GM23248 (cell line): ENCODE measurements at regions not wholly inside any gene's neighbourhood (a gene's known extent, or its start where the extent isn't known, plus 50 kb on each side); places are given as distances from the start of the nearest gene placed in this dataset.

Source experiments
- DNase-seq: peaks from one replicate; pipeline ENCODE4 v3.0.0-alpha.2; 2015
- H2AFZ ChIP-seq: fragments of 200-600 bp; sonication (generic); 2 replicates; pipeline ENCODE4 v1.6.1; 2016; ENCODE audit warnings: antibody characterized with exemption
- H3F3A ChIP-seq: fragments of 200-600 bp; sonication (generic); 2 replicates; pipeline ENCODE4 v1.6.1; 2016; ENCODE audit warnings: mild to moderate bottlenecking, antibody characterized with exemption, mixed run types; ENCODE audit not compliant: insufficient read depth
- H3K27ac ChIP-seq: fragments of 200-600 bp; sonication (generic); 2 replicates; pipeline ENCODE4 v1.5.1; 2016; ENCODE audit warnings: mild to moderate bottlenecking
- H3K27me3 ChIP-seq: fragments of 200-600 bp; sonication (generic); replicated peaks from 2 replicates; pipeline ENCODE4 v1.6.1; 2016; ENCODE audit warnings: mild to moderate bottlenecking; ENCODE audit not compliant: insufficient read depth
- H3K36me3 ChIP-seq: fragments of 200-600 bp; sonication (generic); 2 replicates; pipeline ENCODE4 v1.6.1; 2016; ENCODE audit warnings: low read depth, mild to moderate bottlenecking
- H3K4me1 ChIP-seq: fragments of 200-600 bp; sonication (generic); 2 replicates; pipeline ENCODE4 v1.6.1; 2016; ENCODE audit warnings: mild to moderate bottlenecking; ENCODE audit not compliant: insufficient read depth
- H3K4me2 ChIP-seq: fragments of 200-600 bp; sonication (generic); one replicate; pipeline ENCODE4 v1.6.1; 2016; ENCODE audit warnings: mild to moderate bottlenecking; ENCODE audit not compliant: unreplicated experiment
- H3K4me3 ChIP-seq: fragments of 200-600 bp; sonication (generic); 2 replicates; pipeline ENCODE4 v1.5.1; 2016; ENCODE audit warnings: mild to moderate bottlenecking
- H3K79me2 ChIP-seq: fragments of 200-600 bp; sonication (generic); 2 replicates; pipeline ENCODE4 v1.6.1; 2016; ENCODE audit warnings: mild to moderate bottlenecking; ENCODE audit not compliant: insufficient read depth
- H3K9ac ChIP-seq: fragments of 200-600 bp; sonication (generic); 2 replicates; pipeline ENCODE4 v1.6.1; 2016; ENCODE audit warnings: mild to moderate bottlenecking
- H3K9me2 ChIP-seq: fragments of 200-600 bp; sonication (generic); 2 replicates; pipeline ENCODE4 v1.6.1; 2016; ENCODE audit warnings: mixed run types, mild to moderate bottlenecking, moderate library complexity; ENCODE audit not compliant: insufficient read depth
- H3K9me3 ChIP-seq: fragments of 200-600 bp; sonication (generic); one replicate; pipeline ENCODE4 v1.6.1; 2017; ENCODE audit warnings: low read depth
- H4K20me1 ChIP-seq: fragments of 200-600 bp; sonication (generic); 2 replicates; pipeline ENCODE4 v1.6.0; 2016; ENCODE audit not compliant: insufficient read depth
- EZH2 ChIP-seq: fragments of 200-600 bp; sonication (generic); IDR thresholded peaks from 2 replicates; pipeline ENCODE4 v1.6.1; 2018; ENCODE audit warnings: antibody characterized with exemption, mild to moderate bottlenecking; ENCODE audit not compliant: insufficient read depth, poor library complexity, severe bottlenecking
- EZH2phosphoT487 ChIP-seq: fragments of 200-600 bp; sonication (generic); IDR thresholded peaks from 2 replicates; pipeline ENCODE4 v1.6.1; 2018; ENCODE audit warnings: antibody characterized with exemption, moderate library complexity, mild to moderate bottlenecking, low read depth; ENCODE audit not compliant: insufficient read depth
- WGBS, 2 experiments: methylation state at CpG; one replicate each; pipeline ENCODE4 v1.1.6; 2015 to 2017; ENCODE audit warnings: low lambda C conversion rate in 2 of 2, low coverage in 1 of 2; ENCODE audit errors: missing lambda C conversion rate in 2 of 2; 5-methylcytosine and 5-hydroxymethylcytosine counted together
- in situ Hi-C: fragments of 300-500 bp; cut with MboI; formaldehyde crosslinking; loops from 2 replicates; pipeline ENCODE4 v1.15.0; 2020

- Histone ChIP-seq H3K36me3 (no peaks in the 10 kb centered on the region), H3K9ac (no peak overlapping the region), H3K79me2 (no peaks in the 10 kb centered on the region), H3K9me2 (no peaks in the 10 kb centered on the region), H3K27me3 (no peaks in the 10 kb centered on the region), H2AFZ (no peak overlapping the region), H3K4me2 (no peak overlapping the region), H3K9me3 (no peaks in the 10 kb centered on the region), H4K20me1 (no peaks in the 10 kb centered on the region), H3K27ac (no peak overlapping the region), H3K4me1 (no peaks in the 10 kb centered on the region), H3F3A (no peaks in the 10 kb centered on the region), H3K4me3 (no peak overlapping the region)
- TF ChIP-seq EZH2phosphoT487 (no peak), EZH2 (no peak)
- DNase-seq: no peak
- in situ Hi-C loops: no loop called here
- 0 to 11% methylated on average over 1 of the region's 1 CpG for WGBS, 2 experiments
Measured at GRCh38 chr17:53166731-53167130, 656.0 kb upstream of the KIF2B start.

GRCh38 chr17:53150101-53150698 is 672.5 kb upstream of the KIF2B start:
- no peak for TF ChIP-seq EZH2phosphoT487
- no peak for TF ChIP-seq EZH2

GRCh38 chr17:53149316-53149715 is 673.4 kb upstream of the KIF2B start:
- no peak for TF ChIP-seq EZH2phosphoT487
- TF ChIP-seq EZH2: no peak
- no peaks in the 10 kb centered on the region for H3K27me3 ChIP-seq
- in situ Hi-C loops: no loop called here
- H3K36me3 ChIP-seq: no peaks in the 10 kb centered on the region
- H3K27ac ChIP-seq: no peak overlapping the region
- 24 to 27% methylated on average over 3 of the region's 3 CpGs for WGBS, 2 experiments
- DNase-seq: no peak
- no peaks in the 10 kb centered on the region for H3K9me2 ChIP-seq
- H2AFZ ChIP-seq: no peak overlapping the region
- H3F3A ChIP-seq: no peaks in the 10 kb centered on the region
- H3K4me2 ChIP-seq: no peak overlapping the region
- H3K9me3 ChIP-seq: no peaks in the 10 kb centered on the region
- no peaks in the 10 kb centered on the region for H4K20me1 ChIP-seq
- H3K9ac ChIP-seq: no peak overlapping the region
- H3K79me2 ChIP-seq: no peaks in the 10 kb centered on the region
- no peak overlapping the region for H3K4me3 ChIP-seq
- no peaks in the 10 kb centered on the region for H3K4me1 ChIP-seq

More at GRCh38 chr17:53150101-53150698, 672.5 kb upstream of the KIF2B start:
- H3K9ac ChIP-seq: no peak overlapping the region
- no peaks in the 10 kb centered on the region for H3F3A ChIP-seq
- H3K79me2 ChIP-seq: no peaks in the 10 kb centered on the region
- H3K4me2 ChIP-seq: no peak overlapping the region
- in situ Hi-C loops: no loop called here
- no peak overlapping the region for H3K27ac ChIP-seq
- no peaks in the 10 kb centered on the region for H3K36me3 ChIP-seq
- no peaks in the 10 kb centered on the region for H4K20me1 ChIP-seq
- H2AFZ ChIP-seq: no peak overlapping the region
- no peaks in the 10 kb centered on the region for H3K9me2 ChIP-seq
- no peaks in the 10 kb centered on the region for H3K27me3 ChIP-seq
- WGBS, 2 experiments: 3 to 6% methylated on average over 2 of the region's 2 CpGs
- DNase-seq: no peak
- no peaks in the 10 kb centered on the region for H3K9me3 ChIP-seq
- H3K4me1 ChIP-seq: no peaks in the 10 kb centered on the region
- no peak overlapping the region for H3K4me3 ChIP-seq

GRCh38 chr17:53148058-53148457 is 674.7 kb upstream of the KIF2B start:
- H4K20me1 ChIP-seq: no peaks in the 10 kb centered on the region
- no peaks in the 10 kb centered on the region for H3K27me3 ChIP-seq
- H3F3A ChIP-seq: no peaks in the 10 kb centered on the region
- no peaks in the 10 kb centered on the region for H3K4me1 ChIP-seq
- peaks cover 6% of the 10 kb centered on the region for H3K9me3 ChIP-seq
- in situ Hi-C loops: no loop called here
- no peak overlapping the region for H3K4me3 ChIP-seq
- H3K79me2 ChIP-seq: no peaks in the 10 kb centered on the region
- H3K9me2 ChIP-seq: no peaks in the 10 kb centered on the region
- no peak overlapping the region for H3K27ac ChIP-seq
- no peak overlapping the region for H2AFZ ChIP-seq
- no peak overlapping the region for H3K9ac ChIP-seq
- 0 to 6% methylated on average over 1 of the region's 1 CpG for WGBS, 2 experiments
- TF ChIP-seq EZH2: no peak
- TF ChIP-seq EZH2phosphoT487: no peak
- no peak overlapping the region for H3K4me2 ChIP-seq
- no peaks in the 10 kb centered on the region for H3K36me3 ChIP-seq
- no peak for DNase-seq

- no peaks in the 10 kb centered on the region for H3K9me2 ChIP-seq
- H3K4me1 ChIP-seq: no peaks in the 10 kb centered on the region
- H3K79me2 ChIP-seq: no peaks in the 10 kb centered on the region
- TF ChIP-seq EZH2phosphoT487 (no peak), EZH2 (no peak)
- no peak overlapping the region for H3K9ac ChIP-seq
- 2 to 10% methylated on average over 3 of the region's 3 CpGs for WGBS, 2 experiments
- DNase-seq: no peak
- in situ Hi-C loops: no loop called here
- no peak overlapping the region for H3K4me3 ChIP-seq
- no peak overlapping the region for H2AFZ ChIP-seq
- peaks cover 8% of the 10 kb centered on the region for H3K9me3 ChIP-seq
- H3K27ac ChIP-seq: no peak overlapping the region
- H3K4me2 ChIP-seq: no peak overlapping the region
- no peaks in the 10 kb centered on the region for H4K20me1 ChIP-seq
- H3K27me3 ChIP-seq: no peaks in the 10 kb centered on the region
- no peaks in the 10 kb centered on the region for H3F3A ChIP-seq
- H3K36me3 ChIP-seq: no peaks in the 10 kb centered on the region
Measured at GRCh38 chr17:53142890-53143289, 679.8 kb upstream of the KIF2B start.
